ENCODE measurements at regions not wholly inside any gene's neighbourhood (a gene's known extent, or its start where the extent isn't known, plus 50 kb on each side); places are given as distances from the start of the nearest gene placed in this dataset.

GRCh38 chr18:68355637-68356036, 359.3 kb downstream of the TMX3 start:
- TF ChIP-seq CTCF (IDR thresholded peaks at IDR 0.05; ENCODE audit: insufficient read depth, low read length, poor library complexity, severe bottlenecking) = no peak
- Histone ChIP-seq H3K36me3 (ENCODE audit: control insufficient read depth, insufficient read depth, low read length) (no peaks in the 10 kb centered on the region), H3K4me3 (replicated peaks; ENCODE audit: low read depth, low read length) (no peak overlapping the region), H3K27me3 (replicated peaks; ENCODE audit: control insufficient read depth, insufficient read depth, low read length) (no peaks in the 10 kb centered on the region)
- no peak for DNase-seq (ENCODE audit: extremely low read depth, insufficient read length)

- DNase-seq (ENCODE audit: extremely low read depth, insufficient read length) = no peak
- Histone ChIP-seq H3K4me3 (replicated peaks; ENCODE audit: low read depth, low read length) (no peak overlapping the region), H3K27me3 (replicated peaks; ENCODE audit: control insufficient read depth, insufficient read depth, low read length) (no peaks in the 10 kb centered on the region), H3K36me3 (ENCODE audit: control insufficient read depth, insufficient read depth, low read length) (no peaks in the 10 kb centered on the region)
- TF ChIP-seq CTCF (IDR thresholded peaks at IDR 0.05; ENCODE audit: insufficient read depth, low read length, poor library complexity, severe bottlenecking) = no peak
Measured at GRCh38 chr18:68354176-68354575, 360.7 kb downstream of the TMX3 start.

DNA sequence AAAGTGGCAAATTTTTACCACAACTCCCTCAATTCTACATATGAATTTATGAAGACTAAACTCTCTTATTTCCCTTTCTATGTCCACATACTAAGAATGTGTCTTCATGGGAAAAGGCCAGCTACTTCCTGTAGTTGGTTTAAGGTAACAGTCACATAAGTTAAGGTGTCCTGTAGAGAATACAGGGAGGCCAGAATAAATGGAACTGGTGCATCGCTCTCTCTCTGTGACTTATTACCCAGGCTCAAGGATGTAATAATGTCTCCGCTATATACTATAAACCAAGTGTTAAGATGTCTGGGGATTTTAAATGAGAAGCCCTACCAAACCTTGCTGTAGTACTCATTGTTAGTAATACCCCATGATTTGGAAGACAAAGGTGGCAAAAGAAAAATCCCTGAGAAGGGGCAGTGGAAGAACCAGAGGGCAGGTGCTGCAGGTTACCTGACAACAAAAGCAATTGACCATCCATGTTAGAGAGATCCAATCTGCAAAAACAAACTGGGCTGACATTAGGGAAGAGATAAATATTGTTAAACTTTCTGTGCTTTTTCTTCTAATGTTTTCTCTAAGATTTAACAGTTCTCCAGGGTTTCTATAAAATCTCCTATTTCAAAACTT, 372.8 kb downstream of the TMX3 start:
- Histone ChIP-seq H3K27me3 (replicated peaks; ENCODE audit: control insufficient read depth, insufficient read depth, low read length) (no peaks in the 10 kb centered on the region), H3K4me3 (replicated peaks; ENCODE audit: low read depth, low read length) (no peak overlapping the region), H3K36me3 (ENCODE audit: control insufficient read depth, insufficient read depth, low read length) (no peaks in the 10 kb centered on the region)
- no peak for TF ChIP-seq CTCF (IDR thresholded peaks at IDR 0.05; ENCODE audit: insufficient read depth, low read length, poor library complexity, severe bottlenecking)
- no peak for DNase-seq (ENCODE audit: extremely low read depth, insufficient read length)

DNA sequence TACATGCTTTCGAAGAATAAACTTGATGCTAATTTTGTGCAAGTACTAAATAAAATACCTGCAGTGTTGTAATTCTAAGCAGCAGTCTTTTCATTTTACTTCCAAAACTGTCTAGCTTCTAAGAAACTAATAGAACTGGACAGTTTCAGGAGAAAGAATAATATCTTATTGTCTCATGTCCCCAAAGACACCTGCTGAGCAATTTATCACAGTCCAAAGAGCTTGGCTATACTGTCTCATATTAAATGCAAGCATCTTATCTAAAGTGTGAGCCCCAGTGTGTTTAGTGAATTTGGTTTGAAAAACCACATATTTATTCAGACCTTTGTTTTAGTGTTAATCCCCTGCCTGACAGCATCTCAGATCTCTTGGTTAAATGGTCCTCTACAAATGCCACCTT, 374.3 kb downstream of the TMX3 start:
- Histone ChIP-seq H3K36me3 (ENCODE audit: control insufficient read depth, insufficient read depth, low read length) (no peaks in the 10 kb centered on the region), H3K4me3 (replicated peaks; ENCODE audit: low read depth, low read length) (no peak overlapping the region), H3K27me3 (replicated peaks; ENCODE audit: control insufficient read depth, insufficient read depth, low read length) (no peaks in the 10 kb centered on the region)
- DNase-seq (ENCODE audit: extremely low read depth, insufficient read length) = no peak
- TF ChIP-seq CTCF (IDR thresholded peaks at IDR 0.05; ENCODE audit: insufficient read depth, low read length, poor library complexity, severe bottlenecking) = no peak

DNA sequence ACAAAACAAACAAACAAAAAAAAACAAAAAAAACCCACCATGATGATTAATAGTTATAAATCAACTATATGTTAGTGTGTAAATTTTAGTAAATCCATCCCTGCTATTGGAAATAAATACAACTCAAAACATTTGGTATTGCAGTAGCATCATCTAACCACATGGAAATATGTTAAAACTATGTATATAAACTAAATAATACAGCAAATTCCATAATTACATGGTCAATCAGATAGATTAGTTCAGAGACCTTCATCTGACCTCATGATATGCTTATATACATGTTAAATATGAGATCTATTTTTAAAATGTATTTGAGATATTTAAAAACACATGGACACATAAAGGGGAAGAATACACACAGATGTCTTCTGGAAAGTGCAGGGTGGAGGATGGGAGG, 384.2 kb downstream of the TMX3 start:
- no peak for DNase-seq (ENCODE audit: extremely low read depth, insufficient read length)
- TF ChIP-seq CTCF (IDR thresholded peaks at IDR 0.05; ENCODE audit: insufficient read depth, low read length, poor library complexity, severe bottlenecking) = no peak
- Histone ChIP-seq H3K36me3 (ENCODE audit: control insufficient read depth, insufficient read depth, low read length) (no peaks in the 10 kb centered on the region), H3K27me3 (replicated peaks; ENCODE audit: control insufficient read depth, insufficient read depth, low read length) (no peaks in the 10 kb centered on the region), H3K4me3 (replicated peaks; ENCODE audit: low read depth, low read length) (no peak overlapping the region)

DNA sequence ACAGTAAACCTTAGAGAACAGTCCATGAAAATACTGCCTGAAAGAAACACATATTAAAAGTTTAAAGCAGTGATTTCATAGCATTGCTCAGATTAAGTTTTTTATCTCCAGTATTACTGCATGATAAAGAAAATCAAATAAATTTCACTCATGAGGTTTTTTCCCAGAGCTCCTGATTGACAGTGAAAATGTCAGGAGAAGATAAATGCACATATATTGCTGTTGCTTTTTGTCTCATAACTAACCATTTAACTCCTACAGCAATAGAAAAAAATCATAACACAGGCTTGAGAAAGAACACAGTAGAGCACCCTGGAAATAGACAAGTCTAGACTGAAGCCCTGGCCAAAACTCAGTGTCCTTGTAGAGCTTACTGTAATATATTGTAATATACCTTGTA, 391.0 kb downstream of the TMX3 start:
- Histone ChIP-seq H3K36me3 (ENCODE audit: control insufficient read depth, insufficient read depth, low read length) (no peaks in the 10 kb centered on the region), H3K27me3 (replicated peaks; ENCODE audit: control insufficient read depth, insufficient read depth, low read length) (no peaks in the 10 kb centered on the region), H3K4me3 (replicated peaks; ENCODE audit: low read depth, low read length) (no peak overlapping the region)
- TF ChIP-seq CTCF (IDR thresholded peaks at IDR 0.05; ENCODE audit: insufficient read depth, low read length, poor library complexity, severe bottlenecking) = no peak
- DNase-seq (ENCODE audit: extremely low read depth, insufficient read length) = no peak

Data from GM06990 (cell line).